B cell (primary cell): ENCODE measurements at regions not wholly inside any gene's neighbourhood (a gene's known extent, or its start where the extent isn't known, plus 50 kb on each side); places are given as distances from the start of the nearest gene placed in this dataset.

Experiments used
- CTCF ChIP-seq: fragments of 200-600 bp; IDR thresholded peaks from one replicate; pipeline ENCODE4 v1.8.0; 2022; ENCODE audit warnings: antibody characterized with exemption, mild to moderate bottlenecking
- EZH2 ChIP-seq: IDR thresholded peaks from 2 replicates; pipeline ENCODE4 v1.6.1; 2012; ENCODE audit warnings: borderline replicate concordance, low read depth, mild to moderate bottlenecking, moderate library complexity, low read length; ENCODE audit not compliant: insufficient read depth, poor library complexity, severe bottlenecking

GRCh38 chr11:72524711-72525110 lies 90.4 kb upstream of the CLPB start:
- no peak for TF ChIP-seq CTCF
- TF ChIP-seq EZH2: no peak
